GM21515 (cell line): ENCODE measurements at regions not wholly inside any gene's neighbourhood (a gene's known extent, or its start where the extent isn't known, plus 50 kb on each side); places are given as distances from the start of the nearest gene placed in this dataset.
"Not testable (repeated sequence)": the region's sequence is repeated elsewhere in the genome, so short reads cannot be mapped to it uniquely, and the experiment has no call there.

Source experiments
- ATAC-seq: cut with Tn5 transposase; IDR thresholded peaks from one replicate; pipeline ENCODE4 v1.9.1; 2021; ENCODE audit not compliant: unreplicated experiment

- ATAC-seq: peak; percentile 59
Observed at GRCh38 chr4:132646186-132646585, 502.9 kb upstream of the PCDH10 start.

GRCh38 chr4:132651196-132651595, 497.9 kb upstream of the PCDH10 start:
- ATAC-seq: no peak

- ATAC-seq: no peak
Observed at GRCh38 chr4:132660181-132660580, 488.9 kb upstream of the PCDH10 start.

- no peak for ATAC-seq
Observed at GRCh38 chr4:132662456-132662855, 486.6 kb upstream of the PCDH10 start.

- ATAC-seq: no peak
Observed at GRCh38 chr4:132669786-132670185, 479.3 kb upstream of the PCDH10 start.

- ATAC-seq: no peak
Observed at GRCh38 chr4:132670557-132670956, 478.5 kb upstream of the PCDH10 start.

GRCh38 chr4:132683957-132684356, 465.1 kb upstream of the PCDH10 start:
- no peak for ATAC-seq

- ATAC-seq: no peak
Observed at GRCh38 chr4:132691026-132691425, 458.1 kb upstream of the PCDH10 start.

GRCh38 chr4:132691668-132692067, 457.4 kb upstream of the PCDH10 start:
- ATAC-seq: no peak

- no peak for ATAC-seq
Observed at GRCh38 chr4:132694775-132695174, 454.3 kb upstream of the PCDH10 start.

GRCh38 chr4:132697505-132697904, 451.6 kb upstream of the PCDH10 start:
- not testable (repeated sequence) for ATAC-seq

GRCh38 chr4:132707955-132708354, 441.1 kb upstream of the PCDH10 start:
- ATAC-seq: no peak

- ATAC-seq: no peak
Observed at GRCh38 chr4:132709056-132709455, 440.0 kb upstream of the PCDH10 start.

GRCh38 chr4:132710971-132711370, 438.1 kb upstream of the PCDH10 start:
- ATAC-seq: no peak

GRCh38 chr4:132737344-132737743, 411.8 kb upstream of the PCDH10 start:
- no peak for ATAC-seq

GRCh38 chr4:132759199-132759780, 389.8 kb upstream of the PCDH10 start:
- ATAC-seq: no peak

GRCh38 chr4:132763465-132763864, 385.6 kb upstream of the PCDH10 start:
- no peak for ATAC-seq

GRCh38 chr4:132767901-132768300, 381.2 kb upstream of the PCDH10 start:
- ATAC-seq: no peak

GRCh38 chr4:132770776-132771175, 378.3 kb upstream of the PCDH10 start:
- ATAC-seq: no peak

GRCh38 chr4:132792310-132792709, 356.8 kb upstream of the PCDH10 start:
- ATAC-seq: no peak

- ATAC-seq: no peak
Observed at GRCh38 chr4:132797856-132798255, 351.2 kb upstream of the PCDH10 start.

- ATAC-seq: no peak
Observed at GRCh38 chr4:132809298-132810032, 339.6 kb upstream of the PCDH10 start.

- not testable (repeated sequence) for ATAC-seq
Observed at GRCh38 chr4:132813061-132813460, 336.0 kb upstream of the PCDH10 start.
